ENCODE measurements at regions not wholly inside any gene's neighbourhood (a gene's known extent, or its start where the extent isn't known, plus 50 kb on each side); places are given as distances from the start of the nearest gene placed in this dataset.
"Not testable (repeated sequence)": the region's sequence is repeated elsewhere in the genome, so short reads cannot be mapped to it uniquely, and the experiment has no call there.

- H3K27ac ChIP-seq, result peak overlapping the region; percentile 13; the same call in 1 of the 2 replicates
- TF ChIP-seq, protein P1, sequence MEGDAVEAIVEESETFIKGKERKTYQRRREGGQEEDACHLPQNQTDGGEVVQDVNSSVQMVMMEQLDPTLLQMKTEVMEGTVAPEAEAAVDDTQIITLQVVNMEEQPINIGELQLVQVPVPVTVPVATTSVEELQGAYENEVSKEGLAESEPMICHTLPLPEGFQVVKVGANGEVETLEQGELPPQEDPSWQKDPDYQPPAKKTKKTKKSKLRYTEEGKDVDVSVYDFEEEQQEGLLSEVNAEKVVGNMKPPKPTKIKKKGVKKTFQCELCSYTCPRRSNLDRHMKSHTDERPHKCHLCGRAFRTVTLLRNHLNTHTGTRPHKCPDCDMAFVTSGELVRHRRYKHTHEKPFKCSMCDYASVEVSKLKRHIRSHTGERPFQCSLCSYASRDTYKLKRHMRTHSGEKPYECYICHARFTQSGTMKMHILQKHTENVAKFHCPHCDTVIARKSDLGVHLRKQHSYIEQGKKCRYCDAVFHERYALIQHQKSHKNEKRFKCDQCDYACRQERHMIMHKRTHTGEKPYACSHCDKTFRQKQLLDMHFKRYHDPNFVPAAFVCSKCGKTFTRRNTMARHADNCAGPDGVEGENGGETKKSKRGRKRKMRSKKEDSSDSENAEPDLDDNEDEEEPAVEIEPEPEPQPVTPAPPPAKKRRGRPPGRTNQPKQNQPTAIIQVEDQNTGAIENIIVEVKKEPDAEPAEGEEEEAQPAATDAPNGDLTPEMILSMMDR (conservative IDR thresholded peaks at IDR 0.05), result no peak
These were observed 695.9 kb upstream of the SLC35B3 start for GRCh38 chr6:9131201-9131600.

DNA sequence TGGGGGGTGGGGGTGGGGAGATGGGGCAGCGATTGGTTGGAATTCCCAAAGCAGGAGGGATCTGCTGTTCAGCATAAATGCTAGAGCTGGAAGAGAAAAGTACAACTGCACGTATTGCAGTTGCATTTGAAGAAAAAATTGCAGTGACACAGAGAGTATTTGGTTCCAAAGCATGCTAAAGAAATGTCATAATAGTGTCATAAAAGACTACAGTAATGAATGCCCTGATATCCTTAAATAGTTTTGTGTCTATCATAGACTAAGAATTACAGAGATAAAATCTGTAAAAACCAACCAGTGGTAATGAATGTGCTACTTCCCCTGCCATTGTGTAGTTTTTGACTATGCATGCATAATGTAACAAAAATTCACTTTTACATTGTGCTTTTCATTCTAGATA, 693.6 kb upstream of the SLC35B3 start:
- TF ChIP-seq, protein P1 (conservative IDR thresholded peaks at IDR 0.05), result no peak

DNA sequence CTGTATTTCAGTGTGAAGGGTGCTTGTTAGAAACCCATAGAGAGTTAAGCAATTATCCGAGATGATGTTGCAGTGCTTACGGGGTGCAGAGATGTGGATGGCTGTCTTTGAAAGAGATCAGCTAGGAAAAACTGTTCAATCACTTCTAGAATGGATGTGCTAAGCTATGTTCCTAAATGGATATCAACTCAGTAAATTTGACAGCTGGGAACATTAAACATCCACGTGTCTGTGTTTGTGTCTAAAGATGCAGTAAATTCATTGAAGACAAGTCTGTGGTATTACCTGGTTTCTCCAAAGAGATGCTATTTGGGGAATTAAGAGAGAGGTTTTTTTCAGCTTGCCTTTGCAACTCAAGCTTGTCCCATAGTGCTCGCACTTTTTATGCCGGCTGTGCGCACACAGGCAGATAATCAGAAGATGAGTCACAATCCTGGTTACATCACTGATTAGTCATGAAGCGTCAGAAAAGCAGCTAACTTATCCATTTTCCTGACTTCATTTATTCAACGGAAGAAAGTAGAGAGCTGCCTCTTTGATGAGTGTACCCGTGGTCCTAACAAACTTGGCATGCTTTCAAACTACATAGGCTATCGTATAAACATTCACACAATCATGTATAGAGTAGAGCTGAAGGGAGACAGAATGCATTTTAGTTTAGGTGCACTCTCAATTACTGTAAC, 691.7 kb upstream of the SLC35B3 start:
- no peak overlapping the region for H3K27ac ChIP-seq
- TF ChIP-seq, protein P1 (conservative IDR thresholded peaks at IDR 0.05), result no peak

More for the DNA sequence above, 693.6 kb upstream of the SLC35B3 start:
- H3K27ac ChIP-seq, result no peak overlapping the region

DNA sequence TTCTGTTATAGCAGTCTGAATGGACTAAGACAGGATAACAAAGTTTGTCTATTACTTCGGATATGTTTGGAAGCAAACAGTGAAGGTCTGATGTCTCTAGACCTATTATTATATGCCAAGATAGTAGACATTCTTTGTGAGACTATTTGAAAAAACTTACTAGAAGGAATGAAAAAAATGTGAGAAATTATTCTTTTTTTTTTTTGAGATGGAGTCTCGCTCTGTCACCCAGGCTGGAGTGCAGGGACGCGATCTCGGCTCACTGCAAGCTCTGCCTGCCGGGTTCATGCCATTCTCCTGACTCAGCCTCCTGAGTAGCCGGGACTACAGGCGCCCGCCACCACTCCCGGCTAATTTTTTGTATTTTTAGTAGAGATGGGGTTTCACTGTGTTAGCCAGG, 690.7 kb upstream of the SLC35B3 start:
- not testable (repeated sequence) for H3K27ac ChIP-seq

GRCh38 chr6:9121549-9121948, 686.2 kb upstream of the SLC35B3 start:
- H3K27ac ChIP-seq, result no peak overlapping the region
- TF ChIP-seq, protein P1 (conservative IDR thresholded peaks at IDR 0.05), result no peak

GRCh38 chr6:9116026-9116425, 680.7 kb upstream of the SLC35B3 start:
- no peak overlapping the region for H3K27ac ChIP-seq
- TF ChIP-seq, protein P1 (conservative IDR thresholded peaks at IDR 0.05), result no peak

DNA sequence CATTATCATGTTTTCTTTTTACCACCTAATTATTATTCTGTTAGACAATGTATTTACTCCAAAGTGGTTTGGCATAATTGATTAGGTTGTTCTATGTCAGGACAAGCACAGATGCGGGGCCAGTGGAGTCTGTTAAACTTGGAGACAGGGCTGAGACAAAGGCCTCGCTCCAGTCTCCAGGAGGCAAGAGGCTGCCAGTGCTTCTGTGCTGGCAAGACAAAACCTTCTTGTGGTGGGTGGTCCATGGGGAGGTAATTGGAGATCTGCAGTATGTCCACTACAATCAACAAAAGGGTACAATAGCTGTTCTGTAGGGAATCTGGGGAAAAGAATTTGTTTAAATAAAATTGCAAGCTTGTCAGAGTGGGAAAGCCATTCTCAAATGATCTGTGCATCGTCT, 677.2 kb upstream of the SLC35B3 start:
- TF ChIP-seq, protein P1 (conservative IDR thresholded peaks at IDR 0.05), result no peak
- no peak overlapping the region for H3K27ac ChIP-seq

GRCh38 chr6:9103876-9104521, 668.7 kb upstream of the SLC35B3 start:
- no peak overlapping the region for H3K27ac ChIP-seq
- TF ChIP-seq, protein P1 (conservative IDR thresholded peaks at IDR 0.05), result no peak

All from VCaP (cell line).